ENCODE measurements at regions not wholly inside any gene's neighbourhood (a gene's known extent, or its start where the extent isn't known, plus 50 kb on each side); places are given as distances from the start of the nearest gene placed in this dataset.

DNA sequence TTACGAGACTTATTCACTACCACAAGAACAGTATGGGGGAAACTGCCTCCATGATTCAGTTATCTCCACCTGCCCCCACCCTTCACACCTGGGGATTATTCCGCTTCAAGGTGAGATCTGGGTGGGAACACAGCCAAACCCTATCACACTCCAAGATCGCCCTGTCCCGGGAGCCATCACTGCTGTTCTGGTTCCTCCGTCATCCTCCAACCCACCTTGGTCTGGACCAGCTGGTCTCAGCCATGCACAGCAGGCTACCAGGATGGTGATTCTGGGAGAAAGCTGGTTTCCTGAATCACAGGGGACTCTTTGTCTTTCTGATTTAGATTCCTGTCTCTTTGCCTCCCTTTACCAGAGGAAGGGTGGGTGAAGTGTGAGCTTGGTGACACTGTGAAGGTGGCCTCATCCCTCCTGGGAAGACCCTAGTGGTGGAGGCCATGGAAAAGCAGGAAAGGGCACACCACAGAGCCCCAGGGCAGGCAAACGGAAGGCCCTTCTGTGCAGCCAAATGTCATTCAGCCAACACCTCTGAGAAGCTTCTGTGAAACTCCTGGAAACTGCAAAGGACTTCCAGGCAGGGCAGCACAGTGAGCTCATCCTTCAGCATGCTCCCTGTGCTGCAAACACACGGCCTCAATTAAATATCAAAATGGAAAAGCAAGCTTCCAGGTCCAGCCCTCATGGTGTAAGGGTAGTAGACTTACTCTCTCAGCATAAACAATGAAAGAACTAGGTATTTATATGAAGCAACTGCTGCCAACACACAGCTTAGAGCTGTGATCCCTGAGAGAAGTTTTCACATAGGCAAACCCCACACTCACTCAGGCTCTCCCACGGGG lies 169.8 kb downstream of the ANKRD60 start:
- TF ChIP-seq, protein P1, sequence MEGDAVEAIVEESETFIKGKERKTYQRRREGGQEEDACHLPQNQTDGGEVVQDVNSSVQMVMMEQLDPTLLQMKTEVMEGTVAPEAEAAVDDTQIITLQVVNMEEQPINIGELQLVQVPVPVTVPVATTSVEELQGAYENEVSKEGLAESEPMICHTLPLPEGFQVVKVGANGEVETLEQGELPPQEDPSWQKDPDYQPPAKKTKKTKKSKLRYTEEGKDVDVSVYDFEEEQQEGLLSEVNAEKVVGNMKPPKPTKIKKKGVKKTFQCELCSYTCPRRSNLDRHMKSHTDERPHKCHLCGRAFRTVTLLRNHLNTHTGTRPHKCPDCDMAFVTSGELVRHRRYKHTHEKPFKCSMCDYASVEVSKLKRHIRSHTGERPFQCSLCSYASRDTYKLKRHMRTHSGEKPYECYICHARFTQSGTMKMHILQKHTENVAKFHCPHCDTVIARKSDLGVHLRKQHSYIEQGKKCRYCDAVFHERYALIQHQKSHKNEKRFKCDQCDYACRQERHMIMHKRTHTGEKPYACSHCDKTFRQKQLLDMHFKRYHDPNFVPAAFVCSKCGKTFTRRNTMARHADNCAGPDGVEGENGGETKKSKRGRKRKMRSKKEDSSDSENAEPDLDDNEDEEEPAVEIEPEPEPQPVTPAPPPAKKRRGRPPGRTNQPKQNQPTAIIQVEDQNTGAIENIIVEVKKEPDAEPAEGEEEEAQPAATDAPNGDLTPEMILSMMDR (conservative IDR thresholded peaks at IDR 0.05; ENCODE audit: low read length), result no peak
- TF ChIP-seq EZH2phosphoT487 (IDR thresholded peaks at IDR 0.05; ENCODE audit: borderline replicate concordance), result no peak
- no peaks in the 10 kb centered on the region for H3K79me2 ChIP-seq (ENCODE audit: insufficient read depth, low read length)

DNA sequence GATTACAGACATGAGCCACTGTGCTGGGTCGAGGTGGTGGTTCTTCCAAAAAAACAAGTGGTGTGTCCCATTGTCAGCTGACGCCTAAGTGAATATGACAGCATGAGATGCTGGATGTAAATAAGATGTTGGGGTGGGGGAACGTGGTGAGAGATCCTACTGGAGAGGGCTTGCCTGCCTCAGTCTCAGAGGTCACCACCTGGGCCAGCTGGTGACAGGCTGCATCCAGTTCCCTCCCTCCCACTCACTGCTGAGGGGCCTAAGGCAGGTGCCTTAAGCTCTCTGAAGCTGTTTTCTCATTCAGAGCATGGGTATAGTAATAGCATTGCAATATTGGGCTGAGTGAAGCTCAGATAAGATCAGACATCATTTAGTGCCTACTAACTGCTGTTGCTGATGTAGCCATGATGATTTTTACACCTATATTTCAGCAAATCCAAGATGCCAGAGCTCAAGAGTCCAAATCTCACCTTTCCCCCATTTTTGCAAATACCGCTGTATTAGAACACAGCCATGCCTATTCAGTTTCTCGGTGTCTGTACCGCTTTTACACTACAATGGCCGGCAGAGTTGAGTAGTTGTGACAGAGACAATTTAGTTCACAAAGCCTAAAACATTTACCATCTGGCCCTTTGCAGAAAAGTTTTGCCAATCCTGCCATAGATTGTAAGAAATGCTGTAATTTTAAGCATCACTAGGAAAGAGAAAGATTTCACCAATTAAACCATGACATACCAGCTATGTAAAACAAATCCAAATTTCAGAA lies 171.3 kb downstream of the ANKRD60 start:
- no peaks in the 10 kb centered on the region for H3K27me3 ChIP-seq (ENCODE audit: insufficient read depth, low read length, poor library complexity, severe bottlenecking)
- H3K4me2 ChIP-seq (ENCODE audit: low read depth, low read length, poor library complexity, severe bottlenecking), result no peak overlapping the region
- H3F3A ChIP-seq (ENCODE audit: low read depth), result no peaks in the 10 kb centered on the region
- H3K9me3 ChIP-seq (ENCODE audit: insufficient read depth, low read depth, low read length), result no peaks in the 10 kb centered on the region
- H4K20me1 ChIP-seq (ENCODE audit: insufficient read depth, low read length, poor library complexity, severe bottlenecking), result no peaks in the 10 kb centered on the region
- no peaks in the 10 kb centered on the region for H3K79me2 ChIP-seq (ENCODE audit: insufficient read depth, low read length)
- no peak for TF ChIP-seq EZH2phosphoT487 (IDR thresholded peaks at IDR 0.05; ENCODE audit: borderline replicate concordance)
- TF ChIP-seq, protein P1 (conservative IDR thresholded peaks at IDR 0.05; ENCODE audit: low read length), result no peak
- no peak overlapping the region for H3K4me3 ChIP-seq (ENCODE audit: low read length, poor library complexity, severe bottlenecking)
- no peak overlapping the region for H3K9ac ChIP-seq (ENCODE audit: low read depth, low read length, poor library complexity, severe bottlenecking)
- H3K36me3 ChIP-seq (ENCODE audit: insufficient read depth, low read length), result no peaks in the 10 kb centered on the region
- no peak overlapping the region for H2AFZ ChIP-seq (ENCODE audit: low read length)
- H3K9me2 ChIP-seq (replicated peaks; ENCODE audit: low read depth, low read length), result no peaks in the 10 kb centered on the region
- H3K4me1 ChIP-seq (ENCODE audit: insufficient read depth, low read length, poor library complexity, severe bottlenecking), result no peaks in the 10 kb centered on the region

More for the DNA sequence above, 169.8 kb downstream of the ANKRD60 start:
- no peak overlapping the region for H2AFZ ChIP-seq (ENCODE audit: low read length)
- no peaks in the 10 kb centered on the region for H3F3A ChIP-seq (ENCODE audit: low read depth)
- no peak overlapping the region for H3K4me2 ChIP-seq (ENCODE audit: low read depth, low read length, poor library complexity, severe bottlenecking)
- no peak overlapping the region for H3K4me3 ChIP-seq (ENCODE audit: low read length, poor library complexity, severe bottlenecking)
- no peaks in the 10 kb centered on the region for H4K20me1 ChIP-seq (ENCODE audit: insufficient read depth, low read length, poor library complexity, severe bottlenecking)
- no peaks in the 10 kb centered on the region for H3K27me3 ChIP-seq (ENCODE audit: insufficient read depth, low read length, poor library complexity, severe bottlenecking)
- no peaks in the 10 kb centered on the region for H3K4me1 ChIP-seq (ENCODE audit: insufficient read depth, low read length, poor library complexity, severe bottlenecking)
- H3K9me2 ChIP-seq (replicated peaks; ENCODE audit: low read depth, low read length), result no peaks in the 10 kb centered on the region
- no peaks in the 10 kb centered on the region; the same call in 1 of the 2 replicates for H3K9me3 ChIP-seq (ENCODE audit: insufficient read depth, low read depth, low read length)
- H3K36me3 ChIP-seq (ENCODE audit: insufficient read depth, low read length), result no peaks in the 10 kb centered on the region
- H3K9ac ChIP-seq (ENCODE audit: low read depth, low read length, poor library complexity, severe bottlenecking), result no peak overlapping the region

DNA sequence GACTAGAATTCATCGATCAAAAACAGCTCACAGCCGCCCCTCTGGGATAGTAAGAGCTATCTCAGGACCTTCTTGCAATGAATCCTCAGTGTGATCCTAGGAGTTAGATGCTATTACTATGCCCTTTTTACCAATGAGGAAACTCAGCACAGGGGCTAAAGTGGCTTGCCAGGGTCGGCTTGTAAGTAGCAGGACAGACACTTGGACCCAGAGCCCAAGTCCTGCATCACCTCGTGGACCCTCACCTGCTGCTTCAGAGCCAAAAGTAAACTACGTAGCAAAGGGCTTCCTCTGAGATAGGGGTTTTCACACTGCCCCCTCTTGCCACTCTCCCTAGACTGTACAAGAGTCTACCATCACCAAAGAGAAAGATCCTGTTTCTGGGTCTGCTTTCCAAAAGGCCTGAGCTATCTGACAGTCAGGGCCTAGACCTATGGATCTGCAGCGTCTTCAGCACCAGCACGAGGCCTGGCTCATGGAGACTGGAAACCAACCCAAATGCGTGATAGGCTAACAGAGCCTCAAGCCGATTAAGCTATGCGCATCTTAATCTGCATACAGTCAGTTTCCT lies 172.3 kb downstream of the ANKRD60 start:
- Histone ChIP-seq H4K20me1 (ENCODE audit: insufficient read depth, low read length, poor library complexity, severe bottlenecking) (no peaks in the 10 kb centered on the region), H3K9me2 (replicated peaks; ENCODE audit: low read depth, low read length) (no peaks in the 10 kb centered on the region), H3K27me3 (ENCODE audit: insufficient read depth, low read length, poor library complexity, severe bottlenecking) (no peaks in the 10 kb centered on the region), H3K4me2 (ENCODE audit: low read depth, low read length, poor library complexity, severe bottlenecking) (no peak overlapping the region), H3K79me2 (ENCODE audit: insufficient read depth, low read length) (no peaks in the 10 kb centered on the region), H3K4me1 (ENCODE audit: insufficient read depth, low read length, poor library complexity, severe bottlenecking) (no peaks in the 10 kb centered on the region), H3F3A (ENCODE audit: low read depth) (no peaks in the 10 kb centered on the region), H3K9me3 (ENCODE audit: insufficient read depth, low read depth, low read length) (0 out of 2 replicates have a peak, but pooled peaks cover 5% of the 10 kb centered on the region), H3K36me3 (ENCODE audit: insufficient read depth, low read length) (no peaks in the 10 kb centered on the region), H2AFZ (ENCODE audit: low read length) (no peak overlapping the region), H3K9ac (ENCODE audit: low read depth, low read length, poor library complexity, severe bottlenecking) (no peak overlapping the region), H3K4me3 (ENCODE audit: low read length, poor library complexity, severe bottlenecking) (no peak overlapping the region)
- no peak for TF ChIP-seq EZH2phosphoT487 (IDR thresholded peaks at IDR 0.05; ENCODE audit: borderline replicate concordance)
- TF ChIP-seq, protein P1 (conservative IDR thresholded peaks at IDR 0.05; ENCODE audit: low read length), result no peak
